A673 (cell line): ENCODE measurements at regions not wholly inside any gene's neighbourhood (a gene's known extent, or its start where the extent isn't known, plus 50 kb on each side); places are given as distances from the start of the nearest gene placed in this dataset.

Source experiments
- BruUV-seq: library from RNA; stranded (reverse); fragments of 400-500 nt; replicated peaks from 2 replicates; lab custom pipeline; 2021; lab: Mats Ljungman, UMichigan
- CTCF ChIA-PET: fragments of 300-600 bp; sonication (Branson Sonifier 250); formaldehyde crosslinking; loops from one replicate; lab custom pipeline; 2022; ENCODE audit warnings: antibody characterized with exemption; lab: Charles Lee
- POLR2A ChIA-PET: fragments of 300-600 bp; sonication (Branson Sonifier 250); formaldehyde crosslinking; loops from one replicate; lab custom pipeline; 2022; ENCODE audit warnings: antibody characterized with exemption; ENCODE audit not compliant: low non-redundant PET; lab: Charles Lee
- DNase-seq: peaks from one replicate; pipeline ENCODE4 v3.0.0-alpha.2; 2015; ENCODE audit warnings: low spot score
- H3K27ac ChIP-seq: fragments of 200-600 bp; sonication (generic); 2 replicates; pipeline ENCODE4 v1.5.1; 2016; ENCODE audit warnings: mixed run types, low read depth, mild to moderate bottlenecking, mixed read lengths, antibody characterized with exemption, low read length; ENCODE audit not compliant: poor library complexity, severe bottlenecking
- H3K27me3 ChIP-seq: fragments of 200-600 bp; sonication (generic); replicated peaks from 2 replicates; pipeline ENCODE4 v1.6.1; 2017; ENCODE audit warnings: mixed run types, low read depth, mild to moderate bottlenecking, mixed read lengths, antibody characterized with exemption, low read length; ENCODE audit not compliant: insufficient read depth, poor library complexity
- H3K36me3 ChIP-seq: fragments of 200-600 bp; sonication (generic); 2 replicates; pipeline ENCODE4 v1.6.1; 2016; ENCODE audit warnings: mixed run types, mild to moderate bottlenecking, mixed read lengths, antibody characterized with exemption, low read length; ENCODE audit not compliant: insufficient read depth, poor library complexity, severe bottlenecking
- H3K4me1 ChIP-seq: fragments of 200-600 bp; sonication (generic); 2 replicates; pipeline ENCODE4 v1.6.1; 2017; ENCODE audit warnings: mixed run types, mild to moderate bottlenecking, mixed read lengths, antibody characterized with exemption, low read length; ENCODE audit not compliant: insufficient read depth, poor library complexity, severe bottlenecking
- H3K4me3 ChIP-seq: fragments of 200-600 bp; sonication (generic); 2 replicates; pipeline ENCODE4 v1.5.1; 2016; ENCODE audit warnings: low read depth, mixed run types, mild to moderate bottlenecking, mixed read lengths, low read length; ENCODE audit not compliant: poor library complexity, severe bottlenecking
- H3K9me3 ChIP-seq: fragments of 200-600 bp; sonication (generic); 2 replicates; pipeline ENCODE4 v1.6.1; 2016; ENCODE audit warnings: mixed run types, low read depth, mild to moderate bottlenecking, mixed read lengths, antibody characterized with exemption, low read length; ENCODE audit not compliant: poor library complexity, severe bottlenecking
- CTCF ChIP-seq: fragments of 300-800, 200-600 bp; sonication (generic); conservative IDR thresholded peaks from 2 replicates; pipeline ENCODE4 v1.5.1; 2017; ENCODE audit warnings: low read depth, mild to moderate bottlenecking, antibody characterized with exemption, low read length, moderate library complexity, mixed read lengths
- EZH2 ChIP-seq: fragments of 200-600 bp; sonication (generic); IDR thresholded peaks from 2 replicates; pipeline ENCODE4 v1.6.1; 2017; ENCODE audit warnings: borderline replicate concordance, low read depth, mild to moderate bottlenecking, mixed read lengths, antibody characterized with exemption, low read length; ENCODE audit not compliant: poor library complexity, severe bottlenecking
- intact Hi-C: fragments of 100-400 bp; cut with micrococcal nuclease; formaldehyde crosslinking; loops from one replicate; pipeline ENCODE4 v1.10.0; 2022; ENCODE audit not compliant: unreplicated experiment

- intact Hi-C loops, result no loop called here
- no peaks in the 10 kb centered on the region for H3K27me3 ChIP-seq
These were observed 524.8 kb upstream of the EEF2KMT start for GRCh38 chr16:5622234-5622884.

GRCh38 chr16:5621826-5622225 is 524.2 kb upstream of the EEF2KMT start:
- H3K4me1 ChIP-seq, result no peaks in the 10 kb centered on the region
- no TSS peak for BruUV-seq
- no peaks in the 10 kb centered on the region for H3K9me3 ChIP-seq
- intact Hi-C loops, result no loop called here
- ChIA-PET CTCF (no interaction called here), POLR2A (no interaction called here)
- no peaks in the 10 kb centered on the region for H3K36me3 ChIP-seq
- H3K4me3 ChIP-seq, result no peak overlapping the region
- H3K27ac ChIP-seq, result no peak overlapping the region
- no peaks in the 10 kb centered on the region for H3K27me3 ChIP-seq
- DNase-seq, result peak; percentile 25
- no peak for TF ChIP-seq CTCF
- TF ChIP-seq EZH2, result no peak

More at GRCh38 chr16:5622234-5622884, 524.8 kb upstream of the EEF2KMT start:
- Histone ChIP-seq H3K9me3 (no peaks in the 10 kb centered on the region), H3K4me1 (no peaks in the 10 kb centered on the region), H3K4me3 (no peak overlapping the region), H3K36me3 (no peaks in the 10 kb centered on the region), H3K27ac (no peak overlapping the region)
- no TSS peak for BruUV-seq
- no peak for DNase-seq
- TF ChIP-seq EZH2 (no peak), CTCF (no peak)
- ChIA-PET POLR2A (no interaction called here), CTCF (no interaction called here)

- ChIA-PET POLR2A (no interaction called here), CTCF (no interaction called here)
- intact Hi-C loops, result loop anchor here (10.0 kb wide), 1 partner anchor 1025 kb away; no protein-coding TSS in a partner anchor
- no peaks in the 10 kb centered on the region for H3K4me1 ChIP-seq
- H3K9me3 ChIP-seq, result no peaks in the 10 kb centered on the region
- H3K27me3 ChIP-seq, result no peaks in the 10 kb centered on the region
- DNase-seq, result no peak
- no TSS peak for BruUV-seq
- no peak overlapping the region for H3K27ac ChIP-seq
- H3K36me3 ChIP-seq, result no peaks in the 10 kb centered on the region
- no peak for TF ChIP-seq CTCF
- no peak for TF ChIP-seq EZH2
- H3K4me3 ChIP-seq, result no peak overlapping the region
These were observed 521.7 kb upstream of the EEF2KMT start for GRCh38 chr16:5619304-5619703.
